H7 (cell line): ENCODE measurements at regions not wholly inside any gene's neighbourhood (a gene's known extent, or its start where the extent isn't known, plus 50 kb on each side); places are given as distances from the start of the nearest gene placed in this dataset.
A peak's percentile ranks its signal among the peaks of the same experiment; 100 is the strongest.

Source experiments
- DNase-seq: peaks from one replicate; pipeline ENCODE4 v3.0.0; 2012
- H3K27me3 ChIP-seq: 2 replicates; pipeline ENCODE4 v1.6.0; 2011; ENCODE audit warnings: mild to moderate bottlenecking, low read length; ENCODE audit not compliant: control insufficient read depth, insufficient read depth
- H3K36me3 ChIP-seq: replicated peaks from 2 replicates; pipeline ENCODE4 v1.5.1; 2011; ENCODE audit warnings: low read length; ENCODE audit not compliant: control insufficient read depth, insufficient read depth
- H3K4me3 ChIP-seq: 2 replicates; pipeline ENCODE4 v1.5.1; 2011; ENCODE audit warnings: low read depth, mild to moderate bottlenecking, control low read depth, low read length, moderate library complexity; ENCODE audit not compliant: insufficient read depth

GRCh38 chr14:65153101-65153500, 50.8 kb upstream of the MAX start:
- DNase-seq: peak; percentile 55
- Histone ChIP-seq H3K4me3 (no peak overlapping the region), H3K27me3 (no peaks in the 10 kb centered on the region), H3K36me3 (no peaks in the 10 kb centered on the region)

- H3K36me3 ChIP-seq: no peaks in the 10 kb centered on the region
- no peaks in the 10 kb centered on the region for H3K27me3 ChIP-seq
- no peak for DNase-seq
- no peak overlapping the region for H3K4me3 ChIP-seq
These were observed 54.5 kb upstream of the MAX start for GRCh38 chr14:65156568-65157366.

- Histone ChIP-seq H3K4me3 (no peak overlapping the region), H3K27me3 (no peaks in the 10 kb centered on the region), H3K36me3 (no peaks in the 10 kb centered on the region)
- no peak for DNase-seq
These were observed 57.2 kb upstream of the MAX start for GRCh38 chr14:65159281-65160062.

- DNase-seq: no peak
- H3K27me3 ChIP-seq: no peaks in the 10 kb centered on the region
- no peak overlapping the region for H3K4me3 ChIP-seq
- H3K36me3 ChIP-seq: no peaks in the 10 kb centered on the region
These were observed 57.8 kb upstream of the MAX start for GRCh38 chr14:65160091-65160490.

GRCh38 chr14:65162031-65162430, 59.7 kb upstream of the MAX start:
- H3K27me3 ChIP-seq: no peaks in the 10 kb centered on the region
- H3K4me3 ChIP-seq: no peak overlapping the region
- DNase-seq: no peak
- H3K36me3 ChIP-seq: no peaks in the 10 kb centered on the region

GRCh38 chr14:65164068-65164824, 61.9 kb upstream of the MAX start:
- H3K27me3 ChIP-seq: no peaks in the 10 kb centered on the region
- H3K36me3 ChIP-seq: no peaks in the 10 kb centered on the region
- DNase-seq: peak; percentile 60
- H3K4me3 ChIP-seq: no peak overlapping the region

GRCh38 chr14:65164825-65165135, 62.5 kb upstream of the MAX start:
- no peak overlapping the region for H3K4me3 ChIP-seq
- no peak for DNase-seq
- no peaks in the 10 kb centered on the region for H3K27me3 ChIP-seq
- no peaks in the 10 kb centered on the region for H3K36me3 ChIP-seq

GRCh38 chr14:65167072-65167645, 64.8 kb upstream of the MAX start:
- DNase-seq: no peak
- Histone ChIP-seq H3K27me3 (no peaks in the 10 kb centered on the region), H3K36me3 (no peaks in the 10 kb centered on the region), H3K4me3 (no peak overlapping the region)

GRCh38 chr14:65168840-65169239, 66.5 kb upstream of the MAX start:
- Histone ChIP-seq H3K36me3 (no peaks in the 10 kb centered on the region), H3K4me3 (no peak overlapping the region), H3K27me3 (no peaks in the 10 kb centered on the region)
- DNase-seq: no peak

- no peaks in the 10 kb centered on the region for H3K27me3 ChIP-seq
- no peak for DNase-seq
- no peak overlapping the region for H3K4me3 ChIP-seq
- H3K36me3 ChIP-seq: no peaks in the 10 kb centered on the region
These were observed 67.0 kb upstream of the MAX start for GRCh38 chr14:65169351-65169750.

GRCh38 chr14:65170318-65170717, 68.0 kb upstream of the MAX start:
- Histone ChIP-seq H3K36me3 (no peaks in the 10 kb centered on the region), H3K27me3 (no peaks in the 10 kb centered on the region), H3K4me3 (no peak overlapping the region)
- no peak for DNase-seq

GRCh38 chr14:65170768-65171507, 68.6 kb upstream of the MAX start:
- Histone ChIP-seq H3K36me3 (no peaks in the 10 kb centered on the region), H3K4me3 (no peak overlapping the region), H3K27me3 (no peaks in the 10 kb centered on the region)
- peak; percentile 77 for DNase-seq

GRCh38 chr14:65173973-65174693, 71.8 kb upstream of the MAX start:
- DNase-seq: peak; percentile 89
- H3K4me3 ChIP-seq: no peak overlapping the region
- no peaks in the 10 kb centered on the region for H3K36me3 ChIP-seq
- no peaks in the 10 kb centered on the region for H3K27me3 ChIP-seq
